WTC11 (cell line): ENCODE measurements at regions not wholly inside any gene's neighbourhood (a gene's known extent, or its start where the extent isn't known, plus 50 kb on each side); places are given as distances from the start of the nearest gene placed in this dataset.

Experiments used
- ATAC-seq: fragments of 200-7000 bp; cut with Tn5 transposase; 2 replicates; pipeline ENCODE4 v1.10.0; 2021; ENCODE audit warnings: mild to moderate bottlenecking, moderate library complexity
- CTCF ChIA-PET: fragments of 300-600 bp; sonication (Branson Sonifier 250); formaldehyde crosslinking; loops from one replicate; lab custom pipeline; 2021; ENCODE audit warnings: antibody characterized with exemption; lab: Charles Lee
- POLR2A ChIA-PET: fragments of 350-600 bp; sonication (Branson Sonifier 250); formaldehyde crosslinking; loops from one replicate; lab custom pipeline; 2021; ENCODE audit warnings: antibody characterized with exemption; lab: Charles Lee
- DNase-seq: peaks from one replicate; pipeline ENCODE4 v3.0.0; 2021; ENCODE audit warnings: low spot score
- H3K27ac Mint-ChIP-seq: 2 replicates; pipeline ENCODE4 v1.8.0; 2021; ENCODE audit warnings: mixed read lengths
- H3K27me3 Mint-ChIP-seq: 2 replicates; pipeline ENCODE4 v1.8.0; 2021; ENCODE audit warnings: low read depth, mild to moderate bottlenecking, moderate library complexity, mixed read lengths
- H3K36me3 Mint-ChIP-seq: 2 replicates; pipeline ENCODE4 v1.8.0; 2021; ENCODE audit warnings: mixed read lengths
- H3K4me1 Mint-ChIP-seq: 2 replicates; pipeline ENCODE4 v1.8.0; 2022; ENCODE audit warnings: mixed read lengths
- H3K4me3 Mint-ChIP-seq: 2 replicates; pipeline ENCODE4 v1.8.0; 2021; ENCODE audit warnings: mild to moderate bottlenecking, moderate library complexity, mixed read lengths
- H3K9me3 Mint-ChIP-seq: 2 replicates; pipeline ENCODE4 v1.8.0; 2021; ENCODE audit warnings: mixed read lengths
- AFF4 ChIP-seq: sonication (generic); formaldehyde crosslinking; IDR thresholded peaks from 2 replicates; pipeline ENCODE4 v1.8.1; 2023; ENCODE audit warnings: mild to moderate bottlenecking, missing genetic modification reagents, borderline replicate concordance
- ATF6 ChIP-seq: sonication (generic); formaldehyde crosslinking; IDR thresholded peaks from 2 replicates; pipeline ENCODE4 v1.8.1; 2023; ENCODE audit warnings: mild to moderate bottlenecking, missing genetic modification reagents
- GTF2I ChIP-seq: fragments of 250-450 bp; sonication (Bioruptor Pico); conservative IDR thresholded peaks from 2 replicates; pipeline ENCODE4 v1.4.0; 2021; ENCODE audit warnings: mild to moderate bottlenecking
- HMGA2 ChIP-seq: fragments of 250-450 bp; sonication (Bioruptor Pico); IDR thresholded peaks from 2 replicates; pipeline ENCODE4 v1.4.0; 2021; ENCODE audit warnings: mild to moderate bottlenecking, moderate library complexity
- HMGXB4 ChIP-seq: sonication (generic); formaldehyde crosslinking; IDR thresholded peaks from 2 replicates; pipeline ENCODE4 v1.8.1; 2023; ENCODE audit warnings: mild to moderate bottlenecking, moderate library complexity, missing genetic modification reagents
- NR2C2 ChIP-seq: sonication (generic); formaldehyde crosslinking; IDR thresholded peaks from 2 replicates; pipeline ENCODE4 v1.8.0; 2022; ENCODE audit warnings: mild to moderate bottlenecking, missing genetic modification reagents
- RORB ChIP-seq: fragments of 250-450 bp; sonication (Bioruptor Pico); IDR thresholded peaks from 2 replicates; pipeline ENCODE4 v1.9.0; 2021; ENCODE audit warnings: mild to moderate bottlenecking
- SMAD4 ChIP-seq: sonication (generic); formaldehyde crosslinking; IDR thresholded peaks from 2 replicates; pipeline ENCODE4 v1.8.0; 2022; ENCODE audit warnings: mild to moderate bottlenecking, missing genetic modification reagents
- SOX15 ChIP-seq: fragments of 250-450 bp; sonication (Bioruptor Pico); IDR thresholded peaks from 2 replicates; pipeline ENCODE4 v1.9.0; 2021; ENCODE audit warnings: mild to moderate bottlenecking
- STAT6 ChIP-seq: sonication (generic); formaldehyde crosslinking; conservative IDR thresholded peaks from 2 replicates; pipeline ENCODE4 v1.8.1; 2023; ENCODE audit warnings: mild to moderate bottlenecking, low read depth, missing genetic modification reagents, moderate library complexity
- TP53 ChIP-seq: sonication (generic); formaldehyde crosslinking; IDR thresholded peaks from 2 replicates; pipeline ENCODE4 v1.8.1; 2023; ENCODE audit warnings: mild to moderate bottlenecking, missing genetic modification reagents
- ZNF121 ChIP-seq: sonication (generic); formaldehyde crosslinking; IDR thresholded peaks from 2 replicates; pipeline ENCODE4 v1.8.0; 2023; ENCODE audit warnings: missing genetic modification reagents
- ZNF219 ChIP-seq: sonication (generic); formaldehyde crosslinking; IDR thresholded peaks from 2 replicates; pipeline ENCODE4 v1.8.0; 2023; ENCODE audit warnings: missing genetic modification reagents, mild to moderate bottlenecking, borderline replicate concordance
- ZNF263 ChIP-seq: sonication (generic); formaldehyde crosslinking; IDR thresholded peaks from 2 replicates; pipeline ENCODE4 v1.8.1; 2022; ENCODE audit warnings: low read depth, mild to moderate bottlenecking, moderate library complexity, missing genetic modification reagents
- ZNF423 ChIP-seq: fragments of 250-450 bp; sonication (Bioruptor Pico); IDR thresholded peaks from 2 replicates; pipeline ENCODE4 v2.1.2; 2022; ENCODE audit warnings: mild to moderate bottlenecking, moderate library complexity
- ZNF512 ChIP-seq: sonication (generic); formaldehyde crosslinking; IDR thresholded peaks from 2 replicates; pipeline ENCODE4 v1.8.1; 2022; ENCODE audit warnings: missing genetic modification reagents, borderline replicate concordance
- TF ChIP-seq, protein P1 (sequence below): sonication (generic); formaldehyde crosslinking; IDR thresholded peaks from 2 replicates; pipeline ENCODE4 v1.8.0; 2023; ENCODE audit warnings: missing genetic modification reagents
- TF ChIP-seq, protein P2 (sequence below): sonication (generic); formaldehyde crosslinking; conservative IDR thresholded peaks from 2 replicates; pipeline ENCODE4 v1.8.1; 2022; ENCODE audit warnings: mild to moderate bottlenecking, missing genetic modification reagents

GRCh38 chr9:108053555-108054061 lies 564.0 kb upstream of the KLF4 start (continued):
- TF ChIP-seq AFF4 (CRISPR knock-in tag) = no peak
- no peak for TF ChIP-seq GTF2I (CRISPR knock-in tag)

- Mint-ChIP-seq H3K9me3 (no peaks in the 10 kb centered on the region), H3K4me3 (no peak overlapping the region), H3K27ac (no peak overlapping the region), H3K27me3 (peaks cover 21% of the 10 kb centered on the region), H3K4me1 (peaks cover 30% of the 10 kb centered on the region), H3K36me3 (no peaks in the 10 kb centered on the region)
- DNase-seq = no peak
- TF ChIP-seq RORB (CRISPR knock-in tag) (no peak), SMAD4 (CRISPR knock-in tag) (no peak), ATF6 (CRISPR knock-in tag) (no peak), GTF2I (CRISPR knock-in tag) (no peak), HMGA2 (no peak), ZNF423 (CRISPR knock-in tag) (no peak), ZNF219 (no peak), HMGXB4 (CRISPR knock-in tag) (no peak), SOX15 (CRISPR knock-in tag) (no peak), ZNF512 (CRISPR knock-in tag) (no peak), ZNF263 (CRISPR knock-in tag) (no peak), NR2C2 (no peak), TP53 (CRISPR knock-in tag) (no peak), STAT6 (CRISPR knock-in tag) (no peak), ZNF121 (CRISPR knock-in tag) (no peak)
- TF ChIP-seq, protein P1, sequence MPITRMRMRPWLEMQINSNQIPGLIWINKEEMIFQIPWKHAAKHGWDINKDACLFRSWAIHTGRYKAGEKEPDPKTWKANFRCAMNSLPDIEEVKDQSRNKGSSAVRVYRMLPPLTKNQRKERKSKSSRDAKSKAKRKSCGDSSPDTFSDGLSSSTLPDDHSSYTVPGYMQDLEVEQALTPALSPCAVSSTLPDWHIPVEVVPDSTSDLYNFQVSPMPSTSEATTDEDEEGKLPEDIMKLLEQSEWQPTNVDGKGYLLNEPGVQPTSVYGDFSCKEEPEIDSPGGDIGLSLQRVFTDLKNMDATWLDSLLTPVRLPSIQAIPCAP (CRISPR knock-in tag) = no peak
- TF ChIP-seq, protein P2, sequence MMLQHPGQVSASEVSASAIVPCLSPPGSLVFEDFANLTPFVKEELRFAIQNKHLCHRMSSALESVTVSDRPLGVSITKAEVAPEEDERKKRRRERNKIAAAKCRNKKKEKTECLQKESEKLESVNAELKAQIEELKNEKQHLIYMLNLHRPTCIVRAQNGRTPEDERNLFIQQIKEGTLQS (CRISPR knock-in tag) = no peak
- CTCF ChIA-PET = interaction anchor here (1.2 kb wide), 1 partner anchor 180 kb away, joined by 4 read pairs; no protein-coding TSS in a partner anchor
- POLR2A ChIA-PET = no interaction called here
- peak; percentile 89 for ATAC-seq
Measured at GRCh38 chr9:108052431-108053080, 563.0 kb upstream of the KLF4 start.
